Smooth muscle cell (in vitro differentiated cells): ENCODE measurements at regions not wholly inside any gene's neighbourhood (a gene's known extent, or its start where the extent isn't known, plus 50 kb on each side); places are given as distances from the start of the nearest gene placed in this dataset.

Source experiments
- DNase-seq: peaks from one replicate; lab custom pipeline; 2025; ENCODE audit not compliant: unreplicated experiment; lab: John Stamatoyannopoulos, UW
- H2AFZ ChIP-seq: fragments of 200-600 bp; sonication (generic); 2 replicates; pipeline ENCODE4 v1.6.0; 2016; ENCODE audit warnings: antibody characterized with exemption, low read depth, mild to moderate bottlenecking
- H3F3A ChIP-seq: fragments of 200-600 bp; sonication (generic); 2 replicates; pipeline ENCODE4 v1.6.0; 2017; ENCODE audit warnings: antibody characterized with exemption, low read depth
- H3K27ac ChIP-seq: fragments of 200-600 bp; sonication (generic); 2 replicates; pipeline ENCODE4 v1.5.1; 2016; ENCODE audit warnings: low read depth, mild to moderate bottlenecking
- H3K27me3 ChIP-seq: fragments of 200-600 bp; sonication (generic); 2 replicates; pipeline ENCODE4 v1.6.1; 2016; ENCODE audit warnings: low read depth, mild to moderate bottlenecking
- H3K36me3 ChIP-seq: fragments of 200-600 bp; sonication (generic); 2 replicates; pipeline ENCODE4 v1.5.1; 2016; ENCODE audit warnings: low read depth
- H3K4me1 ChIP-seq: fragments of 200-600 bp; sonication (generic); 2 replicates; pipeline ENCODE4 v1.5.1; 2016; ENCODE audit warnings: low read depth
- H3K4me2 ChIP-seq: fragments of 200-600 bp; sonication (generic); 2 replicates; pipeline ENCODE4 v1.6.0; 2016; ENCODE audit warnings: mild to moderate bottlenecking
- H3K4me3 ChIP-seq: fragments of 200-600 bp; sonication (generic); 2 replicates; pipeline ENCODE4 v1.5.1; 2016; ENCODE audit warnings: mild to moderate bottlenecking
- H3K79me2 ChIP-seq: fragments of 200-600 bp; sonication (generic); 2 replicates; pipeline ENCODE4 v1.6.0; 2016; ENCODE audit warnings: low read depth, mild to moderate bottlenecking
- H3K9ac ChIP-seq: fragments of 200-600 bp; sonication (generic); 2 replicates; pipeline ENCODE4 v1.6.0; 2016; ENCODE audit warnings: low read depth
- H3K9me3 ChIP-seq: fragments of 200-600 bp; sonication (generic); replicated peaks from 2 replicates; pipeline ENCODE4 v1.5.1; 2016; ENCODE audit warnings: low read depth
- H4K20me1 ChIP-seq: fragments of 200-600 bp; sonication (generic); 2 replicates; pipeline ENCODE4 v1.6.0; 2016; ENCODE audit warnings: low read depth
- WGBS: methylation state at CpG from one replicate; pipeline ENCODE4 v1.1.7; 2016; ENCODE audit warnings: low lambda C conversion rate; 5-methylcytosine and 5-hydroxymethylcytosine counted together
- TF ChIP-seq, protein P1 (sequence below): fragments of 200-600 bp; sonication (generic); IDR thresholded peaks from 2 replicates; pipeline ENCODE4 v1.5.1; 2017; ENCODE audit warnings: borderline replicate concordance, mild to moderate bottlenecking, antibody characterized with exemption; ENCODE audit not compliant: insufficient read depth, poor library complexity, severe bottlenecking

DNA sequence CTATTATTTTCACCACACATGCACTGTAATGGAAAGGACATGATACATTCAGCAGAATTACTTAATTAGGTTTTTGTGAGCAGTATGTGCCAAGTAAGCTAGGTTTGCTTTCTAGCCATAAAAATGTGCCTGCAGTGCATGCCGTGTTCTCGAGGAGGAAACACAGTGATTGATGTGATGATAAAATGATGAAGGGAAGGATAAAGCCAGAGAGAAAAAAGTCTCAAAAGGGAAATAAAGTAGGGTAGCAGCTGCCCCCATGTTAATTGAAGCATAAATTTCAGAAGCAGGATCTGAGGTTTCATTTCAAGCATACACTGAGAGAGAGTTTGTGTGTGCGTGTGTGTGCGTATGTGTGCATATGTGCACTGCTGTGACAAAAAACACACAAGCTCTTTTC is 714.2 kb upstream of the C9orf72 start:
- no peaks in the 10 kb centered on the region for H3K27me3 ChIP-seq
- no peaks in the 10 kb centered on the region for H3K4me1 ChIP-seq
- H3K9me3 ChIP-seq: no peaks in the 10 kb centered on the region
- no peak overlapping the region for H3K4me3 ChIP-seq
- no peaks in the 10 kb centered on the region for H4K20me1 ChIP-seq
- TF ChIP-seq, protein P1, sequence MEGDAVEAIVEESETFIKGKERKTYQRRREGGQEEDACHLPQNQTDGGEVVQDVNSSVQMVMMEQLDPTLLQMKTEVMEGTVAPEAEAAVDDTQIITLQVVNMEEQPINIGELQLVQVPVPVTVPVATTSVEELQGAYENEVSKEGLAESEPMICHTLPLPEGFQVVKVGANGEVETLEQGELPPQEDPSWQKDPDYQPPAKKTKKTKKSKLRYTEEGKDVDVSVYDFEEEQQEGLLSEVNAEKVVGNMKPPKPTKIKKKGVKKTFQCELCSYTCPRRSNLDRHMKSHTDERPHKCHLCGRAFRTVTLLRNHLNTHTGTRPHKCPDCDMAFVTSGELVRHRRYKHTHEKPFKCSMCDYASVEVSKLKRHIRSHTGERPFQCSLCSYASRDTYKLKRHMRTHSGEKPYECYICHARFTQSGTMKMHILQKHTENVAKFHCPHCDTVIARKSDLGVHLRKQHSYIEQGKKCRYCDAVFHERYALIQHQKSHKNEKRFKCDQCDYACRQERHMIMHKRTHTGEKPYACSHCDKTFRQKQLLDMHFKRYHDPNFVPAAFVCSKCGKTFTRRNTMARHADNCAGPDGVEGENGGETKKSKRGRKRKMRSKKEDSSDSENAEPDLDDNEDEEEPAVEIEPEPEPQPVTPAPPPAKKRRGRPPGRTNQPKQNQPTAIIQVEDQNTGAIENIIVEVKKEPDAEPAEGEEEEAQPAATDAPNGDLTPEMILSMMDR: no peak
- H3K36me3 ChIP-seq: no peaks in the 10 kb centered on the region
- 82% methylated on average over 4 of the region's 4 CpGs for WGBS
- H3K79me2 ChIP-seq: no peaks in the 10 kb centered on the region
- no peak overlapping the region for H2AFZ ChIP-seq
- DNase-seq: no peak
- no peak overlapping the region for H3K9ac ChIP-seq
- H3K4me2 ChIP-seq: no peak overlapping the region
- H3F3A ChIP-seq: no peaks in the 10 kb centered on the region
- no peak overlapping the region for H3K27ac ChIP-seq

DNA sequence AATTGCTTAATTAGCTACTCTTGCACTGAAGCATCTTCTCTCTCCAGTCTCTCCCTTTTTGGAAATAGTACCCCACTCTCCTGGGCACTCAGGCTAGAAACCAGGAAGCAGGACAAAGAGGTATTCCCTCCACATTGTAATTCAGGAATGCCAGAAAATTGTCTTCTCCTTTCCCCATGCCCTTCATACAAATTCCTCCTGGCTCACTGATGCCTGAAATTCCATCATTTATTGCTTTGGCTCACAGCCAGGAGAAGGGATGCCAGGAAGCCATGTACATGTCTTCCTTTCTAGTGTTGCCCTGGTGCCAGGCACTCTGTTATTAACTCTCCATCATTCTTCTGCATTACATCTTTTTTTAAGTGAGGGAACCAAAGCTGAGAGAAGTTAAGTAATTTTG is 716.5 kb upstream of the C9orf72 start:
- TF ChIP-seq, protein P1: no peak
- no peak overlapping the region for H3K27ac ChIP-seq
- no peaks in the 10 kb centered on the region for H3K27me3 ChIP-seq
- H3K36me3 ChIP-seq: no peaks in the 10 kb centered on the region
- no peaks in the 10 kb centered on the region for H4K20me1 ChIP-seq
- H3K4me2 ChIP-seq: no peak overlapping the region
- H3F3A ChIP-seq: no peaks in the 10 kb centered on the region
- H3K79me2 ChIP-seq: no peaks in the 10 kb centered on the region
- no peaks in the 10 kb centered on the region for H3K9me3 ChIP-seq
- H3K4me3 ChIP-seq: no peak overlapping the region
- H3K9ac ChIP-seq: no peak overlapping the region
- H2AFZ ChIP-seq: no peak overlapping the region
- no peaks in the 10 kb centered on the region for H3K4me1 ChIP-seq
- DNase-seq: no peak

GRCh38 chr9:28293369-28294090 is 720.2 kb upstream of the C9orf72 start:
- H3K36me3 ChIP-seq: no peaks in the 10 kb centered on the region
- WGBS: 87% methylated on average over 3 of the region's 3 CpGs
- H3K27ac ChIP-seq: no peak overlapping the region
- H3K9ac ChIP-seq: no peak overlapping the region
- H3K27me3 ChIP-seq: no peaks in the 10 kb centered on the region
- no peaks in the 10 kb centered on the region for H3K79me2 ChIP-seq
- TF ChIP-seq, protein P1: no peak
- no peaks in the 10 kb centered on the region for H3K9me3 ChIP-seq
- no peaks in the 10 kb centered on the region for H3F3A ChIP-seq
- H2AFZ ChIP-seq: no peak overlapping the region
- no peak overlapping the region for H3K4me2 ChIP-seq
- no peaks in the 10 kb centered on the region for H3K4me1 ChIP-seq
- no peak overlapping the region for H3K4me3 ChIP-seq
- no peak for DNase-seq
- H4K20me1 ChIP-seq: no peaks in the 10 kb centered on the region

DNA sequence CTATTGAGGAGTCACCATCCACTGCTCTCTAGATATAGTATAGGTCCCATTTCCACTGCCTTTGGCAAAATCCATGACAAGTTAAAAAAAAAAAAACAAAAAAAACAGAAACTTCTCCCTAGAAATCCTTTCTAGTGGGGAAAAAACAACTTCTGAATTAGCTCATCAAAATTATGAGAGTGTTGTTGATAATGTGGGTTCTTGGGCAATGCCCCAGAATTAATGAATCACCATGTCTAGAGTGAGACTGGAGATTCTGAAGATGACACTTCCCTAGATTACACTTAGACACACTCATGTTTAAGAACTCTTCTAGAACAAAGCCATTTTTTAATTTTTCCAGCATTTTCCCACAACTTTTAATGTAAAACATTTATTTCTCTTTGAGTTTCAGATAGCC is 728.0 kb upstream of the C9orf72 start:
- Histone ChIP-seq H3F3A (no peaks in the 10 kb centered on the region), H3K4me2 (no peak overlapping the region), H3K79me2 (no peaks in the 10 kb centered on the region), H3K4me3 (no peak overlapping the region), H3K9me3 (no peaks in the 10 kb centered on the region), H4K20me1 (no peaks in the 10 kb centered on the region), H3K4me1 (no peaks in the 10 kb centered on the region), H2AFZ (no peak overlapping the region), H3K27ac (peak overlapping the region; percentile 6), H3K9ac (no peak overlapping the region), H3K36me3 (no peaks in the 10 kb centered on the region), H3K27me3 (no peaks in the 10 kb centered on the region)
- TF ChIP-seq, protein P1: no peak
- DNase-seq: no peak
